ENCODE measurements at regions not wholly inside any gene's neighbourhood (a gene's known extent, or its start where the extent isn't known, plus 50 kb on each side); places are given as distances from the start of the nearest gene placed in this dataset.

- no peaks in the 10 kb centered on the region for H3K9me3 Mint-ChIP-seq
- H3K36me3 Mint-ChIP-seq: no peaks in the 10 kb centered on the region
- H3K27me3 Mint-ChIP-seq: no peaks in the 10 kb centered on the region
- no peak for DNase-seq
- no peaks in the 10 kb centered on the region for H3K4me1 Mint-ChIP-seq
- no peak overlapping the region for H3K4me3 Mint-ChIP-seq
- H3K27ac Mint-ChIP-seq: no peak overlapping the region
Measured at GRCh38 chr5:93117751-93118531, 463.1 kb downstream of the NR2F1-AS1 start.

- Mint-ChIP-seq H3K4me3 (no peak overlapping the region), H3K36me3 (no peaks in the 10 kb centered on the region), H3K4me1 (no peaks in the 10 kb centered on the region), H3K27ac (no peak overlapping the region), H3K27me3 (no peaks in the 10 kb centered on the region), H3K9me3 (no peaks in the 10 kb centered on the region)
- DNase-seq: no peak
Measured at GRCh38 chr5:93107805-93108520, 473.1 kb downstream of the NR2F1-AS1 start.

- H3K4me1 Mint-ChIP-seq: no peaks in the 10 kb centered on the region
- no peak overlapping the region for H3K4me3 Mint-ChIP-seq
- H3K27ac Mint-ChIP-seq: no peak overlapping the region
- H3K9me3 Mint-ChIP-seq: peaks cover 2% of the 10 kb centered on the region
- H3K27me3 Mint-ChIP-seq: no peaks in the 10 kb centered on the region
- no peaks in the 10 kb centered on the region for H3K36me3 Mint-ChIP-seq
- no peak for DNase-seq
Measured at GRCh38 chr5:93107141-93107540, 473.9 kb downstream of the NR2F1-AS1 start.

- Mint-ChIP-seq H3K9me3 (peaks cover 2% of the 10 kb centered on the region), H3K4me1 (no peaks in the 10 kb centered on the region), H3K36me3 (no peaks in the 10 kb centered on the region), H3K27ac (no peak overlapping the region), H3K27me3 (no peaks in the 10 kb centered on the region), H3K4me3 (no peak overlapping the region)
- no peak for DNase-seq
Measured at GRCh38 chr5:93101661-93102060, 479.4 kb downstream of the NR2F1-AS1 start.

- no peaks in the 10 kb centered on the region for H3K4me1 Mint-ChIP-seq
- H3K27ac Mint-ChIP-seq: no peak overlapping the region
Measured at GRCh38 chr5:93100976-93101375, 480.0 kb downstream of the NR2F1-AS1 start.

GRCh38 chr5:93100428-93100827 lies 480.6 kb downstream of the NR2F1-AS1 start:
- Mint-ChIP-seq H3K27me3 (no peaks in the 10 kb centered on the region), H3K4me1 (no peaks in the 10 kb centered on the region), H3K9me3 (peaks cover 4% of the 10 kb centered on the region), H3K36me3 (no peaks in the 10 kb centered on the region), H3K4me3 (no peak overlapping the region), H3K27ac (no peak overlapping the region)
- no peak for DNase-seq

More at GRCh38 chr5:93100976-93101375, 480.0 kb downstream of the NR2F1-AS1 start:
- H3K4me3 Mint-ChIP-seq: no peak overlapping the region
- no peak for DNase-seq
- H3K36me3 Mint-ChIP-seq: no peaks in the 10 kb centered on the region
- peaks cover 4% of the 10 kb centered on the region for H3K9me3 Mint-ChIP-seq
- H3K27me3 Mint-ChIP-seq: no peaks in the 10 kb centered on the region

- Mint-ChIP-seq H3K4me3 (no peak overlapping the region), H3K4me1 (no peaks in the 10 kb centered on the region), H3K27me3 (no peaks in the 10 kb centered on the region), H3K9me3 (peaks cover 4% of the 10 kb centered on the region), H3K36me3 (no peaks in the 10 kb centered on the region), H3K27ac (no peak overlapping the region)
- DNase-seq: no peak
Measured at GRCh38 chr5:93099902-93100347, 481.1 kb downstream of the NR2F1-AS1 start.

- Mint-ChIP-seq H3K4me3 (no peak overlapping the region), H3K27me3 (no peaks in the 10 kb centered on the region), H3K9me3 (peaks cover 2% of the 10 kb centered on the region), H3K36me3 (no peaks in the 10 kb centered on the region), H3K4me1 (no peaks in the 10 kb centered on the region), H3K27ac (no peak overlapping the region)
- DNase-seq: no peak
Measured at GRCh38 chr5:93096561-93096960, 484.5 kb downstream of the NR2F1-AS1 start.

GRCh38 chr5:93092349-93093105 lies 488.5 kb downstream of the NR2F1-AS1 start:
- Mint-ChIP-seq H3K4me1 (no peaks in the 10 kb centered on the region), H3K9me3 (peaks cover 2% of the 10 kb centered on the region), H3K27ac (no peak overlapping the region), H3K4me3 (no peak overlapping the region), H3K36me3 (no peaks in the 10 kb centered on the region), H3K27me3 (no peaks in the 10 kb centered on the region)
- no peak for DNase-seq

- H3K4me3 Mint-ChIP-seq: no peak overlapping the region
- no peaks in the 10 kb centered on the region for H3K9me3 Mint-ChIP-seq
- no peaks in the 10 kb centered on the region for H3K4me1 Mint-ChIP-seq
- DNase-seq: no peak
- no peaks in the 10 kb centered on the region for H3K27me3 Mint-ChIP-seq
- H3K27ac Mint-ChIP-seq: no peak overlapping the region
- no peaks in the 10 kb centered on the region for H3K36me3 Mint-ChIP-seq
Measured at GRCh38 chr5:93090698-93091097, 490.3 kb downstream of the NR2F1-AS1 start.

- Mint-ChIP-seq H3K27ac (no peak overlapping the region), H3K9me3 (no peaks in the 10 kb centered on the region), H3K4me3 (no peak overlapping the region), H3K27me3 (no peaks in the 10 kb centered on the region), H3K4me1 (no peaks in the 10 kb centered on the region), H3K36me3 (no peaks in the 10 kb centered on the region)
- DNase-seq: no peak
Measured at GRCh38 chr5:93088592-93089389, 492.2 kb downstream of the NR2F1-AS1 start.

GRCh38 chr5:93087326-93087725 lies 493.7 kb downstream of the NR2F1-AS1 start:
- no peak for DNase-seq
- no peak overlapping the region for H3K4me3 Mint-ChIP-seq
- no peaks in the 10 kb centered on the region for H3K9me3 Mint-ChIP-seq
- H3K4me1 Mint-ChIP-seq: no peaks in the 10 kb centered on the region
- no peak overlapping the region for H3K27ac Mint-ChIP-seq
- H3K36me3 Mint-ChIP-seq: no peaks in the 10 kb centered on the region
- no peaks in the 10 kb centered on the region for H3K27me3 Mint-ChIP-seq

GRCh38 chr5:93082981-93083380 lies 498.0 kb downstream of the NR2F1-AS1 start:
- Mint-ChIP-seq H3K27ac (no peak overlapping the region), H3K36me3 (no peaks in the 10 kb centered on the region), H3K4me1 (no peaks in the 10 kb centered on the region), H3K4me3 (no peak overlapping the region), H3K27me3 (no peaks in the 10 kb centered on the region), H3K9me3 (no peaks in the 10 kb centered on the region)
- no peak for DNase-seq

- Mint-ChIP-seq H3K4me1 (no peaks in the 10 kb centered on the region), H3K9me3 (no peaks in the 10 kb centered on the region), H3K4me3 (no peak overlapping the region), H3K36me3 (no peaks in the 10 kb centered on the region), H3K27ac (no peak overlapping the region), H3K27me3 (no peaks in the 10 kb centered on the region)
- DNase-seq: no peak
Measured at GRCh38 chr5:93079046-93079445, 502.0 kb downstream of the NR2F1-AS1 start.

Measured in activated naive CD8-positive, alpha-beta T cell treated with anti-CD3 and anti-CD28 coated beads for 36 hours (primary cell).